Heart right ventricle (tissue), 16 donors: ENCODE measurements at regions not wholly inside any gene's neighbourhood (a gene's known extent, or its start where the extent isn't known, plus 50 kb on each side); places are given as distances from the start of the nearest gene placed in this dataset.

Source experiments
- ATAC-seq, 8 donors: fragments of 200-7000 bp; cut with Tn5 transposase; one replicate each; pipeline ENCODE4 v1.9.1; 2020; ENCODE audit warnings: mild to moderate bottlenecking in 8 of 8, moderate library complexity in 8 of 8, moderate number of reproducible peaks in 1 of 8
- DNase-seq, 2 donors: peaks; one replicate each; pipeline ENCODE4 v3.0.0-alpha.2; 2020
- H3K27ac ChIP-seq, 10 donors: fragments of 200-600 bp; sonication (generic) in 2 of 10; one replicate each; pipeline versions ENCODE4 v1.5.0 to v1.8.0; 2020 to 2022; ENCODE audit warnings: mild to moderate bottlenecking in 3 of 10
- H3K27me3 ChIP-seq, 7 donors: fragments of 200-600 bp; one replicate each; pipeline ENCODE4 v1.8.0; 2021 to 2022; ENCODE audit warnings: mild to moderate bottlenecking in 2 of 7
- H3K36me3 ChIP-seq, 9 donors: fragments of 200-600 bp; sonication (generic) in 1 of 9; one replicate each; pipeline versions ENCODE4 v1.5.0 to v1.8.0; 2020 to 2022; ENCODE audit warnings: mild to moderate bottlenecking in 2 of 9
- H3K4me1 ChIP-seq, 9 donors: fragments of 200-600 bp; sonication (generic) in 1 of 9; one replicate each; pipeline versions ENCODE4 v1.5.0 to v1.8.0; 2020 to 2022; ENCODE audit warnings: mild to moderate bottlenecking in 4 of 9
- H3K4me3 ChIP-seq, 10 donors: fragments of 200-600 bp; sonication (generic) in 2 of 10; one replicate each; pipeline versions ENCODE4 v1.5.0 to v1.8.0; 2020 to 2022; ENCODE audit warnings: mild to moderate bottlenecking in 7 of 10, moderate library complexity in 2 of 10
- H3K9me3 ChIP-seq, 11 donors: fragments of 200-600 bp in 10 of 11; sonication (generic) in 2 of 11; one replicate each; pipeline versions ENCODE4 v1.5.0 to v1.8.0; 2013 to 2022; ENCODE audit warnings: mild to moderate bottlenecking in 2 of 11, control low read depth in 1 of 11, moderate library complexity in 1 of 11
- WGBS, 2 donors: extraction: QIAGEN DNeasy Blood & Tissue Kit; methylation state at CpG; one replicate each; pipeline ENCODE4 v1.1.7; 2013; ENCODE audit warnings: inconsistent platforms in 1 of 2; 5-methylcytosine and 5-hydroxymethylcytosine counted together
- intact Hi-C, 10 donors: fragments of 100-400 bp; cut with DNase I; formaldehyde crosslinking; loops; one replicate each; pipeline versions ENCODE4 v1.11.1 to v1.14.2; 2022
- TF ChIP-seq, protein P1 (sequence below), 9 donors: fragments of 200-600 bp; sonication (generic) in 2 of 9; IDR thresholded peaks; one replicate each; pipeline versions ENCODE4 v1.5.0 to v1.8.0; 2021 to 2022; ENCODE audit warnings: antibody characterized with exemption in 9 of 9, mild to moderate bottlenecking in 5 of 9, moderate library complexity in 1 of 9
- donor health status: Arrhythmogenic right ventricular cardiomyopathy.
- donor health status: ischemic (EF 13 %, LVEDD 7.1; RV severe dilation, severe dysfunction).
- donor health status: healthy with polysubstance abuse.
- donor health status: DM: no; HTN: yes; CAD: no.
- donor health status: DM: no; HTN: no; CAD: no.
- donor health status: ischemic (EF 25% LVEDD 6.9; RV normal size, moderate dysfunction).
- donor health status: ischemic (EF 25% LVEDD 5.7; RV mildly dilated, moderate dysfunction).
- donor health status: healthy.
- donor health status: DM: yes; HTN: yes; CAD: no.
- donor health status: Ischemic cardiomyopathy.
- donor health status: ischemic (EF 35%, LVEDD 5.7; RV mildly dilated, moderate dysfunction).
- donor health status: nonischemic (EF 11% LVEDD 7.7; RV severe dilation, severe dysfunction).
- donor health status: DM: yes; HTN: yes; CAD: no.
- donor health status: PGD.
- donor health status: ischemic (EF 29% LVEDD 5.4; RV normal size, mild dysfunction).
- donor health status: nonischemic (EF 23%, LVEDD 6.1; RV moderate dilation, normal function).

DNA sequence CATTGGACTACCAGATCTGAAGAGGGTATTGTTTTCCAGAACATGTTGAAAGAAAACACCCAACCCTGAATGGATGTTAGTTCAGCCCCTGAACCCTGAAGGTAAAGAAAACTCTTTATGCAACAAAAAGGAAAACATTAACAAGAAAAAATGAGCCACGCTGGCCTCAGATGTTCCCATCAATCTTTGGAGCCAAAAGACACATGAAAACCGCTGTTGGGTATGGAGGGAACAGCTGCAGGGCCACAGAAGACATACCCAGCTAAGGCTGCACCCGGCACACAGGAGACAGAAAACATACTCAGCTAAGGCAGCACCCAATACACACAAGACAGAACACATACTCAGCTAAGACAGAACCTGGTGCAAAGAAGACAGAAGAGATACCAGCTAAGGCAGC is 51.3 kb upstream of the GALNT9 start:
- H3K9me3 ChIP-seq = no peaks in the 10 kb centered on the region
- no peak overlapping the region for H3K4me3 ChIP-seq
- no peaks in the 10 kb centered on the region for H3K4me1 ChIP-seq
- ATAC-seq = no peak
- intact Hi-C loops = no loop called here
- 67 to 73% methylated on average over 3 of the region's 3 CpGs for WGBS, 2 donors
- H3K36me3 ChIP-seq = no peaks in the 10 kb centered on the region
- no peak overlapping the region for H3K27ac ChIP-seq
- TF ChIP-seq, protein P1, sequence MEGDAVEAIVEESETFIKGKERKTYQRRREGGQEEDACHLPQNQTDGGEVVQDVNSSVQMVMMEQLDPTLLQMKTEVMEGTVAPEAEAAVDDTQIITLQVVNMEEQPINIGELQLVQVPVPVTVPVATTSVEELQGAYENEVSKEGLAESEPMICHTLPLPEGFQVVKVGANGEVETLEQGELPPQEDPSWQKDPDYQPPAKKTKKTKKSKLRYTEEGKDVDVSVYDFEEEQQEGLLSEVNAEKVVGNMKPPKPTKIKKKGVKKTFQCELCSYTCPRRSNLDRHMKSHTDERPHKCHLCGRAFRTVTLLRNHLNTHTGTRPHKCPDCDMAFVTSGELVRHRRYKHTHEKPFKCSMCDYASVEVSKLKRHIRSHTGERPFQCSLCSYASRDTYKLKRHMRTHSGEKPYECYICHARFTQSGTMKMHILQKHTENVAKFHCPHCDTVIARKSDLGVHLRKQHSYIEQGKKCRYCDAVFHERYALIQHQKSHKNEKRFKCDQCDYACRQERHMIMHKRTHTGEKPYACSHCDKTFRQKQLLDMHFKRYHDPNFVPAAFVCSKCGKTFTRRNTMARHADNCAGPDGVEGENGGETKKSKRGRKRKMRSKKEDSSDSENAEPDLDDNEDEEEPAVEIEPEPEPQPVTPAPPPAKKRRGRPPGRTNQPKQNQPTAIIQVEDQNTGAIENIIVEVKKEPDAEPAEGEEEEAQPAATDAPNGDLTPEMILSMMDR (IDR thresholded peaks at IDR 0.05) = no peak
- no peak for DNase-seq
- H3K27me3 ChIP-seq = peaks cover 0 to 46% (median 39%) of the 10 kb centered on the region in 7 donors

DNA sequence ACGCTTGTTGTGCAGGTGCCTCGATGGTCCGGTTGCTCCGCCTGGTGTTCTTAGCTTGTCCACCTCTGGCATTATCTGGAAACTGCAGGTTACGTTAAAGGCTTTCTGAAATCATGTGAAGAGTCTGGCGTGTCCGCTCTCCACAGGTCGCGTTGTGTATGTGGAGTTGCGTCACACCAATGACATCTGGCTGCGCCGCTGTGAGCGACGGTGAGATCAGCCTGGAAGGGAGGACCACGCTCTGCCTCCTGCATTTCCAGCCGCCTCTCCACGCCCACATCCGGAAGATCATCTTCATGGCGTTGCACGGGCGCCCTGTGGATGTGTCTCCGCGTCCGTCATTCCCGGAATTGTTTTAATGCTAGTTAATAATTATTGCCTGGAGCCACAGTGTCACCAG is 50.6 kb upstream of the GALNT9 start:
- H3K27me3 ChIP-seq = peaks cover 0 to 47% (median 41%) of the 10 kb centered on the region in 7 donors
- no peaks in the 10 kb centered on the region for H3K9me3 ChIP-seq
- no peak overlapping the region for H3K27ac ChIP-seq
- intact Hi-C loops = no loop called here
- DNase-seq = no peak
- no peaks in the 10 kb centered on the region for H3K36me3 ChIP-seq
- ATAC-seq = no peak
- TF ChIP-seq, protein P1 (IDR thresholded peaks at IDR 0.05) = no peak
- WGBS, 2 donors = 82 to 83% methylated on average over 25 of the region's 25 CpGs
- H3K4me3 ChIP-seq = no peak overlapping the region
- H3K4me1 ChIP-seq = no peaks in the 10 kb centered on the region

DNA sequence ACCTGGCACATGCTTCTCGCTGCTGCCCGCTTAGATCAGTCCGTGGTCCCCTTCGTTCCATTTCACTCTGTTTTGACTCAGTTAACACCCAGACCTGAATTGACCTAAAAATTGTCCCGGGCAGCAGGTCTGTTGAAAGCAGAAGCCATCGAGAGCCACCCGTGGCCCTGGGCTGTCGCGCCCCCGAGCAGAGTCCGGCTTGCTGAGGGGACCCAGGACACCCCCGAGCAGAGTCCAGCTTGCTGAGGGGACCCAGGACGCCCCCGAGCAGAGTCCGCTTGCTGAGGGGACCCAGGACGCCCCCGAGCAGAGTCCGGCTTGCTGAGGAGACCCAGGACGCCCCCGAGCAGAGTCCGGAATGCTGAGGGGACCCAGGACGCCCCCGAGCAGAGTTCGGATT is 50.2 kb upstream of the GALNT9 start:
- 85 to 87% methylated on average over 24 of the region's 24 CpGs for WGBS, 2 donors
- H3K4me3 ChIP-seq = no peak overlapping the region
- ATAC-seq (no peak), DNase-seq (no peak)
- H3K9me3 ChIP-seq = no peaks in the 10 kb centered on the region
- intact Hi-C loops = no loop called here
- TF ChIP-seq, protein P1 (IDR thresholded peaks at IDR 0.05) = no peak
- no peak overlapping the region for H3K27ac ChIP-seq
- H3K36me3 ChIP-seq = no peaks in the 10 kb centered on the region
- H3K4me1 ChIP-seq = no peaks in the 10 kb centered on the region
- H3K27me3 ChIP-seq = peaks cover 3 to 49% (median 45%) of the 10 kb centered on the region in 7 donors
